ENCODE measurements at regions not wholly inside any gene's neighbourhood (a gene's known extent, or its start where the extent isn't known, plus 50 kb on each side); places are given as distances from the start of the nearest gene placed in this dataset. TPM values are rescaled to one million over a fixed set of nuclear protein-coding genes. Genes with fewer than 3 reads are reported as not detected.

Small RNA genes lying in the stretch of these regions (small RNA-seq; reads per million reads assigned to genes)
- gene AP002802.2 (ENCODE audit: low replicate concordance) = not detected
- not detected for gene MIR4300 (ENCODE audit: low replicate concordance)
- not detected for gene MTND4LP18 (ENCODE audit: low replicate concordance)
- not detected for gene RNU6-544P (ENCODE audit: low replicate concordance)

Measured in spinal cord (tissue), 1 donor.